ENCODE measurements at regions not wholly inside any gene's neighbourhood (a gene's known extent, or its start where the extent isn't known, plus 50 kb on each side); places are given as distances from the start of the nearest gene placed in this dataset.

DNA sequence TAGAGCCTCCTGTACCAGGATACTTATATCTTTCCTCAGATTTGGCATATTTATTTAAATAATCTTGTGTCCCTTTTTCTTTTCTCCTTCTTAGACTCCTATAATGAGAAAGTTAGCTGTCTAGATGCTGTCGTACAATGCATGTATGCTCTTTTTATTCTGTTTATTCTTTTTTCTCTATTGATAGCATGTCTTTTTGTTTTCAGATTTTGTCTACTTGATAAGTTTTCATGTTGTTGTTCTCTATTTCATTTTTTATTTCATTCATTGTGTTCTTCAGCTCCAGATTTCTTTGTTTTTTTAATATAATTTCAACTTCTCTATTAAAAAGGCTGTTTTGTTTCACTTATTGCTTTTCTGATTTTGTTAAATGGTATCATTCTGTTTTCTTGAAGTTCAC is 674.3 kb upstream of the POU3F3 start:
- no peaks in the 10 kb centered on the region for H4K20me1 ChIP-seq (ENCODE audit: control insufficient read depth, extremely low read depth, insufficient read depth, low read length)
- no peak overlapping the region for H3K27ac ChIP-seq (ENCODE audit: insufficient read depth, low read length)
- no peak overlapping the region for H3K4me3 ChIP-seq (replicated peaks in 1 of 4; ENCODE audit: control extremely low read depth in 1 of 4, insufficient read depth in 1 of 4, low read depth in 3 of 4, low read length in 4 of 4)
- DNase-seq (ENCODE audit: low read depth in 2 of 2), result no peak
- H3K4me1 ChIP-seq (ENCODE audit: control insufficient read depth, extremely low read depth, insufficient read depth, low read length), result no peaks in the 10 kb centered on the region
- H3K79me2 ChIP-seq (ENCODE audit: control insufficient read depth, insufficient read depth, low read length), result no peaks in the 10 kb centered on the region
- no peaks in the 10 kb centered on the region for H3K36me3 ChIP-seq (ENCODE audit: control insufficient read depth, insufficient read depth, low read length)
- no peak overlapping the region for H3K4me2 ChIP-seq (ENCODE audit: extremely low read depth, insufficient read depth, low read length)
- TF ChIP-seq EZH2 (IDR thresholded peaks at IDR 0.05; ENCODE audit: low read length, missing control alignments), result no peak
- TF ChIP-seq, protein P1, sequence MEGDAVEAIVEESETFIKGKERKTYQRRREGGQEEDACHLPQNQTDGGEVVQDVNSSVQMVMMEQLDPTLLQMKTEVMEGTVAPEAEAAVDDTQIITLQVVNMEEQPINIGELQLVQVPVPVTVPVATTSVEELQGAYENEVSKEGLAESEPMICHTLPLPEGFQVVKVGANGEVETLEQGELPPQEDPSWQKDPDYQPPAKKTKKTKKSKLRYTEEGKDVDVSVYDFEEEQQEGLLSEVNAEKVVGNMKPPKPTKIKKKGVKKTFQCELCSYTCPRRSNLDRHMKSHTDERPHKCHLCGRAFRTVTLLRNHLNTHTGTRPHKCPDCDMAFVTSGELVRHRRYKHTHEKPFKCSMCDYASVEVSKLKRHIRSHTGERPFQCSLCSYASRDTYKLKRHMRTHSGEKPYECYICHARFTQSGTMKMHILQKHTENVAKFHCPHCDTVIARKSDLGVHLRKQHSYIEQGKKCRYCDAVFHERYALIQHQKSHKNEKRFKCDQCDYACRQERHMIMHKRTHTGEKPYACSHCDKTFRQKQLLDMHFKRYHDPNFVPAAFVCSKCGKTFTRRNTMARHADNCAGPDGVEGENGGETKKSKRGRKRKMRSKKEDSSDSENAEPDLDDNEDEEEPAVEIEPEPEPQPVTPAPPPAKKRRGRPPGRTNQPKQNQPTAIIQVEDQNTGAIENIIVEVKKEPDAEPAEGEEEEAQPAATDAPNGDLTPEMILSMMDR (conservative IDR thresholded peaks at IDR 0.05 in 1 of 2, IDR thresholded peaks at IDR 0.05 in 1 of 2; ENCODE audit: low read depth in 1 of 2, low read length in 2 of 2), result no peak
- H3K27me3 ChIP-seq (ENCODE audit: control insufficient read depth, insufficient read depth, low read length), result no peaks in the 10 kb centered on the region
- no peak overlapping the region for H3K9ac ChIP-seq (ENCODE audit: insufficient read depth, low read length)
- H3K9me3 ChIP-seq (ENCODE audit: control insufficient read depth, insufficient read depth, low read depth, low read length), result no peaks in the 10 kb centered on the region
- H2AFZ ChIP-seq (ENCODE audit: low read length), result no peak overlapping the region

DNA sequence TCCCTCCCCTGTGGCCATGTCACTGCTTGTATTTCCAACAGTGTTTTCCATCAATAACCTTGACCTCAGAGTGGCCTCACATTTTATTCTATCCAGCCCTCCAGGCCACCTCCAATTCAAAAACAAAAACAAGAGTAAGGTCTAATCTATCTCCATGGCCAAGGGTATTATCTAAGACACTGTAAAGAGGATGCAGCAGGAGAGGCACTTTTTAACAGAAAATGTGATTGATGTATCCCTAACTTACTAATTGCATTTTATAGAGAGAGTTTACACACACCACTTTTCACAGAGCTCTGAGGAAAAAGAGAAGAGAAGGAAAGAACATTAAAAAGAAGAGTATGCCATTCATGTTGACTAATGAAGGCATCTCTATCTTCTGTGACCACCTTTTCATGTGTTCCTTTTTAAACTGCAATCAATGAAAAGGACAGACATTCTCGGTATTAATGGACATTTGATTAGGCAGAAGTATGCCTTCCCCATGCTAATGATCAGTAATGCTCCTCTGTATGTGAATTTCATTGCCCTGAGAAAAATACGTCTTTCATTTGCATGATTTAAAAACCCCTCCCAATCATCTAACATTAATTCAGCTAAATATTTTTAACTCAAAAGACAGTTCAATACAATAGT is 653.3 kb upstream of the POU3F3 start:
- H3K4me2 ChIP-seq (ENCODE audit: extremely low read depth, insufficient read depth, low read length), result no peak overlapping the region
- H3K27me3 ChIP-seq (ENCODE audit: control insufficient read depth, insufficient read depth, low read length), result no peaks in the 10 kb centered on the region
- H3K9ac ChIP-seq (ENCODE audit: insufficient read depth, low read length), result no peak overlapping the region
- H3K36me3 ChIP-seq (ENCODE audit: control insufficient read depth, insufficient read depth, low read length), result no peaks in the 10 kb centered on the region
- no peaks in the 10 kb centered on the region for H3K79me2 ChIP-seq (ENCODE audit: control insufficient read depth, insufficient read depth, low read length)
- no peak for TF ChIP-seq EZH2 (IDR thresholded peaks at IDR 0.05; ENCODE audit: low read length, missing control alignments)
- TF ChIP-seq, protein P1 (conservative IDR thresholded peaks at IDR 0.05 in 1 of 2, IDR thresholded peaks at IDR 0.05 in 1 of 2; ENCODE audit: low read depth in 1 of 2, low read length in 2 of 2), result no peak
- no peak for DNase-seq (ENCODE audit: low read depth in 2 of 2)
- H3K9me3 ChIP-seq (ENCODE audit: control insufficient read depth, insufficient read depth, low read depth, low read length), result no peaks in the 10 kb centered on the region
- H3K27ac ChIP-seq (ENCODE audit: insufficient read depth, low read length), result no peak overlapping the region
- no peaks in the 10 kb centered on the region for H3K4me1 ChIP-seq (ENCODE audit: control insufficient read depth, extremely low read depth, insufficient read depth, low read length)
- H3K4me3 ChIP-seq (replicated peaks in 1 of 4; ENCODE audit: control extremely low read depth in 1 of 4, insufficient read depth in 1 of 4, low read depth in 3 of 4, low read length in 4 of 4), result no peak overlapping the region
- no peaks in the 10 kb centered on the region for H4K20me1 ChIP-seq (ENCODE audit: control insufficient read depth, extremely low read depth, insufficient read depth, low read length)
- no peak overlapping the region for H2AFZ ChIP-seq (ENCODE audit: low read length)

- no peaks in the 10 kb centered on the region for H3K27me3 ChIP-seq (ENCODE audit: control insufficient read depth, insufficient read depth, low read length)
- TF ChIP-seq EZH2 (IDR thresholded peaks at IDR 0.05; ENCODE audit: low read length, missing control alignments), result no peak
- TF ChIP-seq, protein P1 (conservative IDR thresholded peaks at IDR 0.05 in 1 of 2, IDR thresholded peaks at IDR 0.05 in 1 of 2; ENCODE audit: low read depth in 1 of 2, low read length in 2 of 2), result no peak
- DNase-seq (ENCODE audit: low read depth in 2 of 2), result no peak
- H3K4me1 ChIP-seq (ENCODE audit: control insufficient read depth, extremely low read depth, insufficient read depth, low read length), result no peaks in the 10 kb centered on the region
- H4K20me1 ChIP-seq (ENCODE audit: control insufficient read depth, extremely low read depth, insufficient read depth, low read length), result no peaks in the 10 kb centered on the region
- H3K4me2 ChIP-seq (ENCODE audit: extremely low read depth, insufficient read depth, low read length), result no peak overlapping the region
- no peak overlapping the region for H3K9ac ChIP-seq (ENCODE audit: insufficient read depth, low read length)
- H3K4me3 ChIP-seq (replicated peaks in 1 of 4; ENCODE audit: control extremely low read depth in 1 of 4, insufficient read depth in 1 of 4, low read depth in 3 of 4, low read length in 4 of 4), result no peak overlapping the region
- H2AFZ ChIP-seq (ENCODE audit: low read length), result no peak overlapping the region
- no peaks in the 10 kb centered on the region for H3K9me3 ChIP-seq (ENCODE audit: control insufficient read depth, insufficient read depth, low read depth, low read length)
- H3K36me3 ChIP-seq (ENCODE audit: control insufficient read depth, insufficient read depth, low read length), result no peaks in the 10 kb centered on the region
- H3K27ac ChIP-seq (ENCODE audit: insufficient read depth, low read length), result no peak overlapping the region
- no peaks in the 10 kb centered on the region for H3K79me2 ChIP-seq (ENCODE audit: control insufficient read depth, insufficient read depth, low read length)
Measured at GRCh38 chr2:104213758-104214157, 640.2 kb upstream of the POU3F3 start.

All from fibroblast of lung (primary cell).